ACHN (cell line): ENCODE measurements at regions not wholly inside any gene's neighbourhood (a gene's known extent, or its start where the extent isn't known, plus 50 kb on each side); places are given as distances from the start of the nearest gene placed in this dataset.
A peak's percentile ranks its signal among the peaks of the same experiment; 100 is the strongest.

Source experiments
- DNase-seq: peaks from one replicate; pipeline ENCODE4 v3.0.0-alpha.2; 2015
- in situ Hi-C: cut with HindIII; loops from 2 replicates; pipeline ENCODE4 v1.10.0; 2017; ENCODE audit warnings: low sequenced_read_pairs, low pct_ligation_motif_present, low pct_unique_long_range_greater_than_20kb

- no peak for DNase-seq
- in situ Hi-C loops: no loop called here
Measured at GRCh38 chr16:14341324-14342225, 270.5 kb downstream of the MRTFB start.

GRCh38 chr16:14339694-14340093, 268.6 kb downstream of the MRTFB start:
- DNase-seq: no peak
- in situ Hi-C loops: no loop called here

DNA sequence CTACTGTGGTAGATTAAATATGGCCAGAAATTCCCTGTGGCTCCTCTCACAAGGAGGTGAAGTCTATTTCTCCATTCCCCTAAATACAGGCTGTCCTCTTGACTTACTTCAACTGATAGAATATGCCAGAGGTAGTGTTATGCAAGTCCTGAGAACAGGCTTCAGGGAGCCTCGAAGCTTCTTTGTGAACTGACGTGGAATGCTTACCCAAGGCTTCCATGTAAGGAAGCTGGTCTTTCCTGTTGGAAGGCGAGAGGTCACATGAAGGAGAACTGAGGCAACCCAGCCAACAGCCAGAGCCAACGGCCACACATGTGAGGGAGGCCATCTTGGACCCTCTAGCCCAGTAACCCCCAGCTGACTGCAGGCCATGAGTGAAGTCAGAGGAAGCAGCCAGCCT, 267.9 kb downstream of the MRTFB start:
- DNase-seq: no peak
- in situ Hi-C loops: no loop called here

- no peak for DNase-seq
- in situ Hi-C loops: no loop called here
Measured at GRCh38 chr16:14338236-14338635, 267.1 kb downstream of the MRTFB start.

- no peak for DNase-seq
- in situ Hi-C loops: no loop called here
Measured at GRCh38 chr16:14337303-14338191, 266.4 kb downstream of the MRTFB start.

- in situ Hi-C loops: no loop called here
- no peak for DNase-seq
Measured at GRCh38 chr16:14335297-14335696, 264.2 kb downstream of the MRTFB start.

GRCh38 chr16:14334366-14335080, 263.4 kb downstream of the MRTFB start:
- in situ Hi-C loops: no loop called here
- DNase-seq: no peak

DNA sequence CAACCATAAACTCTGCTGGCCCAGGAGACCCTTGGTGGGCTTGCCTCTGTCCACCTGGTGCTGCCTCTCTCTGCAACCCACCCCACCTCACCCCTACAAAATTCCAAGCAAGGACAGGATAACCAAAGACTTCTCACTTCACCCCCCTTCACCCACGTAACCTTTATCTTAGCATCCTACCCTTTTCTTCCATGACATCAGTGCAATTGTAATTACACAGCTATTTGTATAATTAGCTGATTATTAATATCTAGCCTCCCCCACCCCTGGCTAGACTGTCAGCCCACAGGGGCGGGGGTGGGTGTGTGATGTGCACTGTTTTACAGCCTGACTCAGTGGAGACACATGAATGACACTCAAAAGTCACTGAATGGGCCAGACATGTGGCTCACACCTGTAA, 262.2 kb downstream of the MRTFB start:
- no peak for DNase-seq
- in situ Hi-C loops: no loop called here

DNA sequence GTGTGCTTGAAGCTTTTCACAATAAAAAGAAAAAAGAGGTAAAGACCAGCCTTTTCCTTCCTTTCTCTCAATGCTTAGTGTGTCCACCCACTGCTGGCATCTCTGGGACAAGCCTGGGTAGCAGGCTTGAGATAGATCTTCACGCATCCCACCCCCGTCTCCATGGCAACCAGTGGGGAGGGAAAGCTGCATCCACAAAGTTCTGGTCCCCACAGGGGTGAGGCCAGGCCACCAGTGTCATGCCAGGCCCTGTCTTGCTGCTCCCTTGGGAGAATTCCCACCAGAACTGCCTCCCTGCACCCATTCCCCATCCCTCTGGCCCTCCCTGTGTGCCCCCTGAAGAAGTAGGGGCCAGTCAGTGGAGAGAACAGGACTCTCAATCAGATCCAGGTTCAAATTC, 259.9 kb downstream of the MRTFB start:
- no peak for DNase-seq
- in situ Hi-C loops: no loop called here

DNA sequence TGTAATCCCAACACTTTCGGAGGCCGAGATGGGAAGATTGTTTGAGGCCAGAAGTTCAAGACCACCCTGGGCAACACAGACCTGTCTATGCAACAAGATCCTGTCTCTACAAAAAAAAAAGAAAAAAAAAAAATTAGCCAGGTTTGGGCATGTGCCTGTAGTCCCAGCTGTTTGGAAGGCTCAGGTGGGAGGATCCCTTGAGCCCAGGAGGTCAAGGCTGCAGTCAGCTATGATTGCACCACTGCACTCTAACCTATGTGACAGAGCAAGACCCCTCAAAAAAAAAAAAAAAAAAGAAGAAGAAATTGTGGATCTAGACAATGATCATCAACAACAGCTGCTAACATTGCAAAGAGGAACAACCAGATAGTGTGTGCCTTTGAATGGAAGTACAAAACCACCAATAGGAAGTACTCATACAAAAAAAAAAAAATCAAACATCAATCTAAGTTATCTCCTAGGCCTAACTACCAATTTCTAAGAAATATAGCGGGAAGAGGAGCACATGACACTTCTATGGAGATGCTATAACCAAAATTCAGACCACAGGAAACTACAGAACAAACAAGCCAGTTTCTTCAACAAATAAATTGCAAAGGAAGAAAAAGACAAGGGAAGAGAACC, 258.7 kb downstream of the MRTFB start:
- no peak for DNase-seq

DNA sequence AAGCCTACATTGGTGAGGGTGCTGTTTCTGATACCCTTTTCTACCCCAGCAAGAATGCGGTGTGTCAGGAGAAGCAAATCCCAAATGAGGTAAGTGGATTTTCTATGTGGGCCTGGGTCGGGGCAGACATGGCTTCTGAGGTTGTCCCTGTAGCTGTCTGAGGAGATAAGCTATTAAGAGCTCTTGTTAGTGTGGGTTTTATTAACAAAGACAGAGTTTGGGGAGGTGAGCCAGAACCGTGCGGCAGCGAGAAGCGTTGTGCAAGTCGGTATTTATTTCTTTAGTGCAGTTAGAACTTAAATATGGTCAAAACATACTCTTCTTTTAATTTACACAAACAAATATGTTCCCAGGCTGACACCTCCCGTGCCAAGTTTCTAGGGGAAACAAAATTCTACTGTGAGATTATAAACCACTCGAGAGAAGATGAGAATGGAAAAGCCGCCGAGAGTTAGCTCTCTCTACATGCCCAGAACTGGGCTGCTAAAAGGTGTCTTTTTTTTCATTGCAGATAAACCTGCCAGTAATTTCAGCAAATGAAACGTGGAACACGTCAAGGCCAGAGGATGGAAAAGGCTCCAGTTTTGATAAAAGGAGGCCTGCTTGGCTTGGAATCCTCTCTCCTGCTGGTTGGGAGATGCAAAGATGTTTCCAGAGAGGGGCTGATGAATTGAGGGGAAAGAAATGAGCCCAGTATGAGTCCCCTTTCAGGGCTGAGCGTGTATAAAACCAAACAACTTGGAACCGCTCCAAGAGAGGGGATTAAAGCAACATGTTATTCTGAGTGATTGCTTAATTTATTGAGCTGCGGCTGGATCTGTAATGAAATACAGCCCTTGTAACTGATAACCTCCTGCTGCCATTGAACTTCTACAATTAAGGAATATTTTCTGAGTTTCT, 254.6 kb downstream of the MRTFB start:
- in situ Hi-C loops: no loop called here
- DNase-seq: no peak

More for the DNA sequence above, 258.7 kb downstream of the MRTFB start:
- in situ Hi-C loops: no loop called here

- peak; percentile 78 for DNase-seq
- in situ Hi-C loops: no loop called here
Measured at GRCh38 chr16:14324581-14324980, 253.5 kb downstream of the MRTFB start.

DNA sequence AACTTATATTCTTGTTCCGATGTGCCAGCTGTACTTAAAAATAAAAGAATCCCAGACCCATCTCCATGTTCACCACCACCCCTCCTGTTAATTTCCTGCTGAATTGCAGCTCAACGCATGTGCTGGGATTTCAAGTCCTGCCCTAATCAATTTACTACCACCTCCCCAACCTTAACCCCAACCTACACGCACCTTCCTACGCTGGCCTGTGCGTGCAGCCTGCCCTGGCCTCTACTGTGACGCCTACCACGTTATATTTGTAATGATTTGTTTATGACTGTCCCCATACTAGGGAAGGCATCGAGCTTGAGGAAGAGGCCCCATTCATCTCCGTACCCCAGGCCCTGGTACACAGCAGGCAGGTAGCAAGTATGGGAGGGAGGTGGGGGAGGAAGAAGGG, 251.1 kb downstream of the MRTFB start:
- DNase-seq: no peak
- in situ Hi-C loops: no loop called here

GRCh38 chr16:14321542-14321941, 250.4 kb downstream of the MRTFB start:
- DNase-seq: no peak
- in situ Hi-C loops: no loop called here

- no peak for DNase-seq
- in situ Hi-C loops: no loop called here
Measured at GRCh38 chr16:14320406-14320805, 249.3 kb downstream of the MRTFB start.
